Fibroblast of skin of abdomen (primary cell): ENCODE measurements at regions not wholly inside any gene's neighbourhood (a gene's known extent, or its start where the extent isn't known, plus 50 kb on each side); places are given as distances from the start of the nearest gene placed in this dataset.
"Not testable (repeated sequence)": the region's sequence is repeated elsewhere in the genome, so short reads cannot be mapped to it uniquely, and the experiment has no call there.

Experiments
- DNase-seq: peaks from one replicate; pipeline ENCODE4 v3.0.0-alpha.2; 2013

DNA sequence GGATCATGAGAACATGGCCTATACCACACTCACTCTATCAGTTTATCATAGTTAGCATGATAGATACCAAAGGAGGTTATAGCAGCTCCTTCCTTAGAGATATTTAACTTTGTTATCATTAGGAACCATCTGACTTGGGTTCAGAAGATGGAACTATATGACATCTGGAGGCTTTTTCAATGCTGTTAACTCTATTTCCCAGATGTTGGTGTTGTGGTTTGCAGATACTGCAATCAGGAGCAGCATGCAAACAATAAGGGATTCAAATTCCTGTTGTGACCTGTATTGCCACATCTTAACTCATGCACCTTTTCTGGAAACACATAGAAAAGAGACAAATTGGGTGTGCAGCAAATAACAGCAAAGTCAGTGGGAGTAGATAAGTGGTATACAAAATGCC, 201.7 kb downstream of the NNT start:
- DNase-seq = no peak

- DNase-seq = no peak
Measured at GRCh38 chr5:43804041-43804440, 201.1 kb downstream of the NNT start.

- no peak for DNase-seq
Measured at GRCh38 chr5:43802651-43803050, 199.7 kb downstream of the NNT start.

DNA sequence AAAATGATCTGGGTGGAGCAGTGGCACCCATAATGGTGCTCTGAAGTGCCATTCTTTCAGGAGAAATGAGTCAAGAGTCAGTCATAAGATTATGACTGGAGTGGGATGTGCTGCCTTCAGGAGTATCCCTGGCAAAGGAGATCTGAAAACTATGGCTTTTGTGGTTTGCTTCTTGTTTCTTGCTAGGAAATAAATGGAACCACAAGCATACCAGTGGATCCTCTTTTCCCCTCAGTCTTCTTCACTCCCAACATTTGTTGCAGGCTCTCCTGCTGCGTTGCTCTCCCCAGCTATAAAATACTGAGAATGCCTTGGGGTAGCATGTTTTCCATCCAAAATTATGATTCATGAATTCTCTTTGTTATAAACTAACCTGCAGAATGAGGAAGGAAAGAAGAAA, 199.1 kb downstream of the NNT start:
- peak; percentile 77 for DNase-seq

DNA sequence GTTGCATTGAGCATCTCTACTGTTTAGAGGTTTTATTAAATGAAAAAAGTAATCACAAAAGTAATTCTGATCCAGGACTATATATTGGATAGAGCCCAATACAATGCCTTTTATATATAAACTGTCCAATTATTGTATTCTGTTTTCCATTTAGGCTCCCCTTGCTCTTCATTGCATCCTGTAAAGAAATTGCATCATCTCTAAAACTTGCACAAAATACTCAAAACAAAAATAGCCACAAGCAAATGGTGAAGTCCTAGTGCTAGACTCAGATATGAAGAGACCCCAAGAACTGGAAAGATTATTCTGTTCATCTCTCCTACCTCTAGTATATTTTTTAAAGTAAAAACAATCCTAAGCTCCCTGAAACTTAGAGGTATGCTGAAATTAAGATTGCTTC, 195.8 kb downstream of the NNT start:
- DNase-seq = no peak

GRCh38 chr5:43791880-43792279, 188.9 kb downstream of the NNT start:
- not testable (repeated sequence) for DNase-seq

- DNase-seq = no peak
Measured at GRCh38 chr5:43785198-43785597, 182.2 kb downstream of the NNT start.

DNA sequence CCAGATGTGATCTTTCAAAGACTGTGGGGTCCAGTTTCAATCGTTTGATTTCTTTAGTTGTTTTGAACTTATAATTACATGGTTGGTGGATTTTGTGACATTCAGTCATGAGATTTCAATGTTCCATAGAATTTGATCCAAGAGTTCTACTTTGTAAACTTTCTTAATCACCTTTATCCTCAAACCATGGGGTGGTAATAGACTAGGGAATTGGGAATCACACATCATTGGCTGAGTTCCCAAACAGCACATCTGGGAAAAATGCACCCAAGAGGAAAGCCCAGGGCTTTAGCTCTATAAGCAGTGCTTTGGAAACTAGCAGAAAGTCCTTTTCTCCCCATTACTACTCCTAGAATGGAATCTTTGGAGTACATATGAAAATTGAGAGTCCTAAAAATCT, 177.6 kb downstream of the NNT start:
- peak; percentile 45 for DNase-seq

GRCh38 chr5:43774881-43775399, 172.0 kb downstream of the NNT start:
- peak; percentile 54 for DNase-seq

DNA sequence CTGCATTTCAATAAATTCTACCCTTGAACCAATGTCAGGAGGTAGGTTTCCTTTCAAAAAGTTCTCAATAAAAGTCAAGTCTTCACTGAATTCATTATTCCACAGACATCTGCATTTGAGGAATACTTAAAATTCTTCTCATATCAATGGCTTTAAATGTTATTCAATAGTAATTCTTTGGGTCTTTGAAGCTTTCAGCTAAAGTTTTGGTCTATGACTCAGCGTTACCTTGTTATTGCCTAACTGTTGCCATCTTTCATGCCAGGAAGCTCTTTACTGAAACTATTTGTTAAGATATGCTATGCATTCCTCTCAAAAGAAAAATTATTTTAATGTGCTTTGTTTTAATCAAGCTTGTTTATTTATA, 170.5 kb downstream of the NNT start:
- peak; percentile 87 for DNase-seq

DNA sequence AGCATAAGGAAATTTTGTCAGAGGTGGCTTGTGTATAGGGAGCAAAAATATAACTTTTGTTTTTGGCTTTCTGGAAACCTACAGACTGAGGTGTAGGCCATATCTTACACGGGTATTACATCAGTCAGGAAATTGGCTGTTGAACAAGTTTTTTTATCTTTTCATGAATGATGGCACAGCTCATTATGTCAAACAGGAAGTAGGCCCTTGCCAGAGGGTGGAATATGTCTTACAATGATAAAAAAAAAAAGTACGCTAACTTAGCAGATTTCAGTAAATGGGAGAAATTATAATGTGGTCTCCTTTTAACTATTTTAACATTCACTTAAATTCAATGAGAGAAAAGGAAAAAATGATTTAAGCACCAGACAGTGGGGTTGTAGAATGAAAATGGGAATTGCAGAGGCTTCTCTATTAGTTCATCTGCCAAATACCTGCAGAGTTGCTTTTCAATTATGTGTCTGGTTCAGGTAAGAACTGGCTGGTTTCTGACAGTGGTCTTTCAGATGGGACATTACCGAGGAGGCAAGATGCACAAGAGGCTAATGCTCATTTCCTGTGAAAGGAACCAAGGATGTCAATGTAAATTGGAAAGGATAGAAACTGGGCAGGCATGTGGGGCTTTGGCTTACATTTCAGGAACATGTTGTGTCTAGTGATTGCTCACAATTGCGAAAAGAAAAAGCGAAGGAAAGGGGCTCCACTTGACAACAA, 169.9 kb downstream of the NNT start:
- DNase-seq = peak; percentile 84

GRCh38 chr5:43772458-43772763, 169.4 kb downstream of the NNT start:
- no peak for DNase-seq

GRCh38 chr5:43771611-43772031, 168.6 kb downstream of the NNT start:
- DNase-seq = no peak

- DNase-seq = peak; percentile 78
Measured at GRCh38 chr5:43769571-43770355, 166.8 kb downstream of the NNT start.
